HEK293T (cell line): ENCODE measurements at regions not wholly inside any gene's neighbourhood (a gene's known extent, or its start where the extent isn't known, plus 50 kb on each side); places are given as distances from the start of the nearest gene placed in this dataset.

Experiments used
- ELF4 ChIP-seq: fragments of 450-650 bp; IDR thresholded peaks from 2 replicates; pipeline ENCODE4 v1.6.1; 2017; ENCODE audit warnings: antibody characterized with exemption
- NFRKB ChIP-seq: fragments of 450-650 bp; IDR thresholded peaks from 2 replicates; pipeline ENCODE4 v1.6.1; 2016; ENCODE audit warnings: mild to moderate bottlenecking, moderate library complexity
- SUZ12 ChIP-seq: fragments of 450-650 bp; IDR thresholded peaks from 2 replicates; pipeline ENCODE4 v1.6.1; 2016; ENCODE audit warnings: mild to moderate bottlenecking

DNA sequence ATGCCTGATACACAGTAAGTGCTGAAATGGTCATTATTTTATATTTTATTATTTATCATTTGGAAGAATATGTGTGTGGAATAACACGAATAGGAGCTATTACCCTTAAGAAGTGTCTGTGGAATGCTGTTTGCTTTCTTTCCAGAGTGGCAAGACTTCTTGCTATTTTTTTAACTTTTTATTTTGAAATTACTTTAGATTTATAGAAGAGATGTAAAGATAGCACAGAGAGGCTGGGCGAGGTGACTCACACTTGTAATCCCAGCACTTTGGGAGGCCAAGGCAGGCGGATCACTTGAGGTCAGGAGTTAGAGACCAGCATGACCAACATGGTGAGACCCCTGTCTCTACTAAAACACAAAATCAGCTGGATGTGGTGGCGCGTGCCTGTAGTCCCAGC, 58.9 kb upstream of the PAX6 start:
- TF ChIP-seq NFRKB (no peak), ELF4 (no peak), SUZ12 (no peak)
